GM10248 (cell line): ENCODE measurements at regions not wholly inside any gene's neighbourhood (a gene's known extent, or its start where the extent isn't known, plus 50 kb on each side); places are given as distances from the start of the nearest gene placed in this dataset.

ENCODE experiments used
- CTCF ChIA-PET: fragments of 300-600 bp; sonication (Branson Sonifier 250); formaldehyde crosslinking; extraction: SDS; loops from one replicate; lab custom pipeline; 2021; ENCODE audit warnings: antibody characterized with exemption; lab: Yijun Ruan, JAX
- POLR2A ChIA-PET: fragments of 350-650 bp; sonication (Branson Sonifier 250); formaldehyde crosslinking; extraction: SDS; loops from one replicate; lab custom pipeline; 2020; ENCODE audit warnings: antibody characterized with exemption; lab: Yijun Ruan, JAX
- DNase-seq: peaks from one replicate; pipeline ENCODE4 v3.0.0; 2012; ENCODE audit errors: extremely low spot score
- CTCF ChIP-seq: IDR thresholded peaks from 2 replicates; pipeline ENCODE4 v1.5.1; 2012; ENCODE audit warnings: mild to moderate bottlenecking, low read depth; ENCODE audit errors: extremely low read depth, missing control alignments, control extremely low read depth

GRCh38 chr6:22754061-22754460 is 184.7 kb downstream of the HDGFL1 start:
- ChIA-PET CTCF (no interaction called here), POLR2A (no interaction called here)
- no peak for TF ChIP-seq CTCF
- DNase-seq = no peak

- POLR2A ChIA-PET = no interaction called here
- DNase-seq = no peak
- TF ChIP-seq CTCF = no peak
- CTCF ChIA-PET = no interaction called here
Measured at GRCh38 chr6:22755605-22756004, 186.2 kb downstream of the HDGFL1 start.

GRCh38 chr6:22756365-22756764 is 187.0 kb downstream of the HDGFL1 start:
- CTCF ChIA-PET = no interaction called here
- no peak for DNase-seq
- POLR2A ChIA-PET = no interaction called here
- no peak for TF ChIP-seq CTCF

GRCh38 chr6:22764496-22764895 is 195.1 kb downstream of the HDGFL1 start:
- no peak for TF ChIP-seq CTCF
- DNase-seq = no peak
- ChIA-PET POLR2A (no interaction called here), CTCF (no interaction called here)

- TF ChIP-seq CTCF = no peak
- POLR2A ChIA-PET = no interaction called here
- no peak for DNase-seq
- CTCF ChIA-PET = no interaction called here
Measured at GRCh38 chr6:22765015-22765414, 195.6 kb downstream of the HDGFL1 start.

GRCh38 chr6:22766979-22767378 is 197.6 kb downstream of the HDGFL1 start:
- POLR2A ChIA-PET = no interaction called here
- CTCF ChIA-PET = no interaction called here
- no peak for TF ChIP-seq CTCF
- no peak for DNase-seq

- ChIA-PET POLR2A (no interaction called here), CTCF (no interaction called here)
- no peak for TF ChIP-seq CTCF
- no peak for DNase-seq
Measured at GRCh38 chr6:22770054-22770453, 200.7 kb downstream of the HDGFL1 start.
